GM21717 (cell line): ENCODE measurements at regions not wholly inside any gene's neighbourhood (a gene's known extent, or its start where the extent isn't known, plus 50 kb on each side); places are given as distances from the start of the nearest gene placed in this dataset.

Source experiments
- ATAC-seq: cut with Tn5 transposase; IDR thresholded peaks from one replicate; pipeline ENCODE4 v1.9.1; 2021; ENCODE audit warnings: mild to moderate bottlenecking, moderate library complexity; ENCODE audit not compliant: unreplicated experiment

- no peak for ATAC-seq
These were observed 614.9 kb upstream of the FZD8 start for GRCh38 chr10:36256948-36257356.

- ATAC-seq, result no peak
These were observed 614.1 kb upstream of the FZD8 start for GRCh38 chr10:36256166-36256565.

GRCh38 chr10:36254199-36254598 lies 612.1 kb upstream of the FZD8 start:
- ATAC-seq, result no peak

GRCh38 chr10:36253731-36254130 lies 611.6 kb upstream of the FZD8 start:
- no peak for ATAC-seq

GRCh38 chr10:36251068-36251467 lies 609.0 kb upstream of the FZD8 start:
- no peak for ATAC-seq

- no peak for ATAC-seq
These were observed 606.3 kb upstream of the FZD8 start for GRCh38 chr10:36248304-36248981.

- no peak for ATAC-seq
These were observed 605.4 kb upstream of the FZD8 start for GRCh38 chr10:36247478-36247877.

- no peak for ATAC-seq
These were observed 594.8 kb upstream of the FZD8 start for GRCh38 chr10:36236931-36237330.

GRCh38 chr10:36236341-36236740 lies 594.2 kb upstream of the FZD8 start:
- no peak for ATAC-seq

GRCh38 chr10:36232935-36233334 lies 590.8 kb upstream of the FZD8 start:
- no peak for ATAC-seq

GRCh38 chr10:36224431-36224985 lies 582.4 kb upstream of the FZD8 start:
- ATAC-seq, result no peak

- no peak for ATAC-seq
These were observed 579.0 kb upstream of the FZD8 start for GRCh38 chr10:36221101-36221500.

- no peak for ATAC-seq
These were observed 578.1 kb upstream of the FZD8 start for GRCh38 chr10:36220151-36220550.

GRCh38 chr10:36211856-36212255 lies 569.8 kb upstream of the FZD8 start:
- no peak for ATAC-seq

- ATAC-seq, result no peak
These were observed 567.4 kb upstream of the FZD8 start for GRCh38 chr10:36209480-36209879.

GRCh38 chr10:36202881-36203280 lies 560.8 kb upstream of the FZD8 start:
- no peak for ATAC-seq

- no peak for ATAC-seq
These were observed 558.5 kb upstream of the FZD8 start for GRCh38 chr10:36200577-36200976.

- no peak for ATAC-seq
These were observed 556.2 kb upstream of the FZD8 start for GRCh38 chr10:36198322-36198721.

- no peak for ATAC-seq
These were observed 553.3 kb upstream of the FZD8 start for GRCh38 chr10:36195364-36195763.

- no peak for ATAC-seq
These were observed 552.2 kb upstream of the FZD8 start for GRCh38 chr10:36194276-36194675.

GRCh38 chr10:36191009-36191408 lies 548.9 kb upstream of the FZD8 start:
- ATAC-seq, result no peak

GRCh38 chr10:36188461-36188860 lies 546.4 kb upstream of the FZD8 start:
- ATAC-seq, result no peak

- ATAC-seq, result no peak
These were observed 546.0 kb upstream of the FZD8 start for GRCh38 chr10:36188080-36188453.
